ENCODE measurements at regions not wholly inside any gene's neighbourhood (a gene's known extent, or its start where the extent isn't known, plus 50 kb on each side); places are given as distances from the start of the nearest gene placed in this dataset.

- Histone ChIP-seq H3K27me3 (ENCODE audit: control insufficient read depth, insufficient read depth, low read length) (no peaks in the 10 kb centered on the region), H3K36me3 (ENCODE audit: control insufficient read depth, insufficient read depth, low read length) (no peaks in the 10 kb centered on the region), H3K9ac (ENCODE audit: low read length) (no peak overlapping the region), H3K4me1 (ENCODE audit: control insufficient read depth, insufficient read depth, low read length) (peaks cover 2% of the 10 kb centered on the region), H3K27ac (ENCODE audit: low read depth, low read length) (no peak overlapping the region), H3K4me3 (ENCODE audit: low read length) (no peak overlapping the region)
Observed at GRCh38 chr2:241953324-241953928, 83.9 kb downstream of the RTP5 start.

- Histone ChIP-seq H3K27me3 (ENCODE audit: control insufficient read depth, insufficient read depth, low read length) (no peaks in the 10 kb centered on the region), H3K9ac (ENCODE audit: low read length) (no peak overlapping the region), H3K4me3 (ENCODE audit: low read length) (no peak overlapping the region), H3K27ac (ENCODE audit: low read depth, low read length) (no peak overlapping the region), H3K4me1 (ENCODE audit: control insufficient read depth, insufficient read depth, low read length) (no peaks in the 10 kb centered on the region), H3K36me3 (ENCODE audit: control insufficient read depth, insufficient read depth, low read length) (no peaks in the 10 kb centered on the region)
Observed at GRCh38 chr2:241956521-241957110, 87.1 kb downstream of the RTP5 start.

- Histone ChIP-seq H3K4me1 (ENCODE audit: control insufficient read depth, insufficient read depth, low read length) (no peaks in the 10 kb centered on the region), H3K27me3 (ENCODE audit: control insufficient read depth, insufficient read depth, low read length) (no peaks in the 10 kb centered on the region), H3K4me3 (ENCODE audit: low read length) (no peak overlapping the region), H3K27ac (ENCODE audit: low read depth, low read length) (no peak overlapping the region), H3K9ac (ENCODE audit: low read length) (no peak overlapping the region), H3K36me3 (ENCODE audit: control insufficient read depth, insufficient read depth, low read length) (no peaks in the 10 kb centered on the region)
Observed at GRCh38 chr2:241957276-241957675, 87.7 kb downstream of the RTP5 start.

GRCh38 chr2:241958818-241959545, 89.5 kb downstream of the RTP5 start:
- H3K27ac ChIP-seq (ENCODE audit: low read depth, low read length), result no peak overlapping the region
- no peak overlapping the region for H3K4me3 ChIP-seq (ENCODE audit: low read length)
- no peaks in the 10 kb centered on the region for H3K27me3 ChIP-seq (ENCODE audit: control insufficient read depth, insufficient read depth, low read length)

GRCh38 chr2:241959751-241960269, 90.3 kb downstream of the RTP5 start:
- H3K9ac ChIP-seq (ENCODE audit: low read length), result no peak overlapping the region
- H3K27me3 ChIP-seq (ENCODE audit: control insufficient read depth, insufficient read depth, low read length), result no peaks in the 10 kb centered on the region
- no peak overlapping the region for H3K27ac ChIP-seq (ENCODE audit: low read depth, low read length)
- H3K4me3 ChIP-seq (ENCODE audit: low read length), result no peak overlapping the region
- no peaks in the 10 kb centered on the region for H3K36me3 ChIP-seq (ENCODE audit: control insufficient read depth, insufficient read depth, low read length)
- H3K4me1 ChIP-seq (ENCODE audit: control insufficient read depth, insufficient read depth, low read length), result no peaks in the 10 kb centered on the region

More at GRCh38 chr2:241958818-241959545, 89.5 kb downstream of the RTP5 start:
- no peak overlapping the region for H3K9ac ChIP-seq (ENCODE audit: low read length)
- H3K4me1 ChIP-seq (ENCODE audit: control insufficient read depth, insufficient read depth, low read length), result no peaks in the 10 kb centered on the region
- H3K36me3 ChIP-seq (ENCODE audit: control insufficient read depth, insufficient read depth, low read length), result no peaks in the 10 kb centered on the region

GRCh38 chr2:241961454-241961853, 91.9 kb downstream of the RTP5 start:
- H3K4me1 ChIP-seq (ENCODE audit: control insufficient read depth, insufficient read depth, low read length), result no peaks in the 10 kb centered on the region
- H3K9ac ChIP-seq (ENCODE audit: low read length), result no peak overlapping the region
- no peak overlapping the region for H3K4me3 ChIP-seq (ENCODE audit: low read length)
- H3K27ac ChIP-seq (ENCODE audit: low read depth, low read length), result no peak overlapping the region
- no peaks in the 10 kb centered on the region for H3K27me3 ChIP-seq (ENCODE audit: control insufficient read depth, insufficient read depth, low read length)
- no peaks in the 10 kb centered on the region for H3K36me3 ChIP-seq (ENCODE audit: control insufficient read depth, insufficient read depth, low read length)

GRCh38 chr2:241964133-241964532, 94.6 kb downstream of the RTP5 start:
- H3K4me3 ChIP-seq (ENCODE audit: low read length), result no peak overlapping the region
- H3K27me3 ChIP-seq (ENCODE audit: control insufficient read depth, insufficient read depth, low read length), result no peaks in the 10 kb centered on the region
- H3K4me1 ChIP-seq (ENCODE audit: control insufficient read depth, insufficient read depth, low read length), result no peaks in the 10 kb centered on the region
- no peak overlapping the region for H3K27ac ChIP-seq (ENCODE audit: low read depth, low read length)
- no peak overlapping the region for H3K9ac ChIP-seq (ENCODE audit: low read length)
- H3K36me3 ChIP-seq (ENCODE audit: control insufficient read depth, insufficient read depth, low read length), result no peaks in the 10 kb centered on the region

GRCh38 chr2:241965931-241966412, 96.4 kb downstream of the RTP5 start:
- Histone ChIP-seq H3K4me3 (ENCODE audit: low read length) (peak overlapping the region; percentile 53), H3K36me3 (ENCODE audit: control insufficient read depth, insufficient read depth, low read length) (no peaks in the 10 kb centered on the region), H3K9ac (ENCODE audit: low read length) (no peak overlapping the region), H3K27ac (ENCODE audit: low read depth, low read length) (no peak overlapping the region), H3K4me1 (ENCODE audit: control insufficient read depth, insufficient read depth, low read length) (no peaks in the 10 kb centered on the region), H3K27me3 (ENCODE audit: control insufficient read depth, insufficient read depth, low read length) (no peaks in the 10 kb centered on the region)

- H3K27ac ChIP-seq (ENCODE audit: low read depth, low read length), result no peak overlapping the region
Observed at GRCh38 chr2:241966647-241967466, 97.3 kb downstream of the RTP5 start.

GRCh38 chr2:241967467-241968144, 98.1 kb downstream of the RTP5 start:
- H3K27ac ChIP-seq (ENCODE audit: low read depth, low read length), result no peak overlapping the region

More at GRCh38 chr2:241966647-241967466, 97.3 kb downstream of the RTP5 start:
- no peaks in the 10 kb centered on the region for H3K27me3 ChIP-seq (ENCODE audit: control insufficient read depth, insufficient read depth, low read length)
- H3K36me3 ChIP-seq (ENCODE audit: control insufficient read depth, insufficient read depth, low read length), result no peaks in the 10 kb centered on the region
- no peaks in the 10 kb centered on the region for H3K4me1 ChIP-seq (ENCODE audit: control insufficient read depth, insufficient read depth, low read length)
- H3K4me3 ChIP-seq (ENCODE audit: low read length), result no peak overlapping the region
- no peak overlapping the region for H3K9ac ChIP-seq (ENCODE audit: low read length)

GRCh38 chr2:241968417-241968816, 98.9 kb downstream of the RTP5 start:
- Histone ChIP-seq H3K4me1 (ENCODE audit: control insufficient read depth, insufficient read depth, low read length) (no peaks in the 10 kb centered on the region), H3K9ac (ENCODE audit: low read length) (no peak overlapping the region), H3K27me3 (ENCODE audit: control insufficient read depth, insufficient read depth, low read length) (no peaks in the 10 kb centered on the region), H3K36me3 (ENCODE audit: control insufficient read depth, insufficient read depth, low read length) (no peaks in the 10 kb centered on the region), H3K4me3 (ENCODE audit: low read length) (no peak overlapping the region), H3K27ac (ENCODE audit: low read depth, low read length) (no peak overlapping the region)

More at GRCh38 chr2:241967467-241968144, 98.1 kb downstream of the RTP5 start:
- Histone ChIP-seq H3K36me3 (ENCODE audit: control insufficient read depth, insufficient read depth, low read length) (no peaks in the 10 kb centered on the region), H3K4me3 (ENCODE audit: low read length) (no peak overlapping the region), H3K27me3 (ENCODE audit: control insufficient read depth, insufficient read depth, low read length) (no peaks in the 10 kb centered on the region), H3K9ac (ENCODE audit: low read length) (no peak overlapping the region), H3K4me1 (ENCODE audit: control insufficient read depth, insufficient read depth, low read length) (no peaks in the 10 kb centered on the region)
